ENCODE measurements at regions not wholly inside any gene's neighbourhood (a gene's known extent, or its start where the extent isn't known, plus 50 kb on each side); places are given as distances from the start of the nearest gene placed in this dataset.

DNA sequence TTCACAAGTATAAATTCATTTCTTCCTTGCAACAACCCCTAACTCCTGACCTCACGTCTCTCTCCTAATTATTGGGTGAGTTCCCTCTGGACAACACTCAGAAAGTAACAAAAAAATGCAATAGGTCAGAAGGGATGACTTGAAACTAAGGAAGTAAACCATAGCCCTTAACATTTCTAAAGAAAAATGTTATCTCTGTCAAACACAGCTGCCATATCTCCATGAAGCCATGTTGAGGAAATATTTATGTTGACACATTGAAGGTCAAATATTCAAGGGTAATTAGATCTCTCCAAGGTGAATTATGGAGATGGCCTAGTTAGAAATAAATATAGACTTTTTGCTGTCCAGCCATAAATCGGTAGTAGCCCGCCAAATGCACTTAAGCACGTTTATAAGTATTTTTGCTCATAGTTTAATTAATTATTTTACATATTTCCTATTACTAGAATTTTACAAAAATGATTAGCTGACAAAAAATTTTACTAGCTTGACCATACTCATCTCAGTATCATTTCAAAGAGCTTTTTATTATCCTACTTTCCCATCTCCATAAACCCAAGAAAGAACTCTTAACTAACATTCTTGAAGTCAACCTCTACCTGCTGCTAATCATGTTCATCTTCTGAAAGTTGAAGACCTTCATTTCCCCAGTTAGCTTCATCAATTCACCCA is 160.1 kb upstream of the PKN2 start:
- H3K4me1 ChIP-seq (ENCODE audit: control insufficient read depth, insufficient read depth, low read length), result no peaks in the 10 kb centered on the region
- Mint-ChIP-seq H3K27ac (no peak overlapping the region), H3K4me3 (no peak overlapping the region), H3K27me3 (ENCODE audit: insufficient read depth) (no peaks in the 10 kb centered on the region), H3K4me1 (peaks cover 20% of the 10 kb centered on the region), H3K36me3 (ENCODE audit: low read depth) (no peaks in the 10 kb centered on the region), H3K9me3 (no peaks in the 10 kb centered on the region)
- no peaks in the 10 kb centered on the region for H3K27me3 ChIP-seq (ENCODE audit: control insufficient read depth, insufficient read depth, low read length, poor library complexity, severe bottlenecking)
- H3K9ac ChIP-seq (ENCODE audit: extremely low read depth, low read length, poor library complexity, severe bottlenecking), result no peak overlapping the region
- no peaks in the 10 kb centered on the region for H3K9me3 ChIP-seq (ENCODE audit: control insufficient read depth, low read length)
- no peak overlapping the region for H3K27ac ChIP-seq (ENCODE audit: low read depth, low read length)
- H3K4me3 ChIP-seq (ENCODE audit: low read length), result no peak overlapping the region
- 83% methylated on average over 4 of the region's 4 CpGs; no CpG with 5 or more reads in 1 of the 2 experiments for WGBS, 2 experiments (ENCODE audit: insufficient coverage in 1 of 2, insufficient read length in 1 of 2)
- DNase-seq, result no peak
- H3K36me3 ChIP-seq (ENCODE audit: control insufficient read depth, insufficient read depth, low read length), result no peaks in the 10 kb centered on the region
- TF ChIP-seq, protein P1, sequence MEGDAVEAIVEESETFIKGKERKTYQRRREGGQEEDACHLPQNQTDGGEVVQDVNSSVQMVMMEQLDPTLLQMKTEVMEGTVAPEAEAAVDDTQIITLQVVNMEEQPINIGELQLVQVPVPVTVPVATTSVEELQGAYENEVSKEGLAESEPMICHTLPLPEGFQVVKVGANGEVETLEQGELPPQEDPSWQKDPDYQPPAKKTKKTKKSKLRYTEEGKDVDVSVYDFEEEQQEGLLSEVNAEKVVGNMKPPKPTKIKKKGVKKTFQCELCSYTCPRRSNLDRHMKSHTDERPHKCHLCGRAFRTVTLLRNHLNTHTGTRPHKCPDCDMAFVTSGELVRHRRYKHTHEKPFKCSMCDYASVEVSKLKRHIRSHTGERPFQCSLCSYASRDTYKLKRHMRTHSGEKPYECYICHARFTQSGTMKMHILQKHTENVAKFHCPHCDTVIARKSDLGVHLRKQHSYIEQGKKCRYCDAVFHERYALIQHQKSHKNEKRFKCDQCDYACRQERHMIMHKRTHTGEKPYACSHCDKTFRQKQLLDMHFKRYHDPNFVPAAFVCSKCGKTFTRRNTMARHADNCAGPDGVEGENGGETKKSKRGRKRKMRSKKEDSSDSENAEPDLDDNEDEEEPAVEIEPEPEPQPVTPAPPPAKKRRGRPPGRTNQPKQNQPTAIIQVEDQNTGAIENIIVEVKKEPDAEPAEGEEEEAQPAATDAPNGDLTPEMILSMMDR (conservative IDR thresholded peaks at IDR 0.05), result no peak

DNA sequence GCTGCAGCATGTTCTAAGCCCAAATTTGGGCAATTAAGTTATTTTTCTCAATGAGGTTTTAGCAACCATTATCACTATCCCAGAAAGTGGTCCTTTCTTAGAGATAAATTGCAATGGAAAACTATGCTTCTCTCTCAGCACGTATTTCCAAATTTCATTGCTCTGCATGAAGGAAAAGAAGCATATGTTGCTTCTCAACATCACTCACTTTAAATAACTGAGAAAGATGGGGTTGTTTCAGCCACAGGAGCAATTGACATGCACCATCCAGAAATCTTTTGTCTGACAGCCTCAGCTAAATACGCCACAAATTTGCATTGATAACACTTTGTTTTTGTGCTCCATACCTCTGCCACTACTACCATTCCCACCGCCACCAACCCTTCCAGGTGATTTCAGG is 157.6 kb upstream of the PKN2 start:
- Mint-ChIP-seq H3K27me3 (ENCODE audit: insufficient read depth) (no peaks in the 10 kb centered on the region), H3K4me1 (peaks cover under 1% of the 10 kb centered on the region), H3K36me3 (ENCODE audit: low read depth) (no peaks in the 10 kb centered on the region), H3K9me3 (no peaks in the 10 kb centered on the region), H3K4me3 (no peak overlapping the region), H3K27ac (no peak overlapping the region)
- no peak for DNase-seq
- no peak overlapping the region for H3K4me3 ChIP-seq (ENCODE audit: low read length)
- WGBS, 2 experiments (ENCODE audit: insufficient coverage in 1 of 2, insufficient read length in 1 of 2), result 89 to 92% methylated on average over 3 of the region's 3 CpGs
- TF ChIP-seq, protein P1 (conservative IDR thresholded peaks at IDR 0.05), result no peak
- H3K4me1 ChIP-seq (ENCODE audit: control insufficient read depth, insufficient read depth, low read length), result no peaks in the 10 kb centered on the region
- no peaks in the 10 kb centered on the region for H3K9me3 ChIP-seq (ENCODE audit: control insufficient read depth, low read length)
- no peak overlapping the region for H3K27ac ChIP-seq (ENCODE audit: low read depth, low read length)
- H3K27me3 ChIP-seq (ENCODE audit: control insufficient read depth, insufficient read depth, low read length, poor library complexity, severe bottlenecking), result no peaks in the 10 kb centered on the region
- no peak overlapping the region for H3K9ac ChIP-seq (ENCODE audit: extremely low read depth, low read length, poor library complexity, severe bottlenecking)
- H3K36me3 ChIP-seq (ENCODE audit: control insufficient read depth, insufficient read depth, low read length), result no peaks in the 10 kb centered on the region

DNA sequence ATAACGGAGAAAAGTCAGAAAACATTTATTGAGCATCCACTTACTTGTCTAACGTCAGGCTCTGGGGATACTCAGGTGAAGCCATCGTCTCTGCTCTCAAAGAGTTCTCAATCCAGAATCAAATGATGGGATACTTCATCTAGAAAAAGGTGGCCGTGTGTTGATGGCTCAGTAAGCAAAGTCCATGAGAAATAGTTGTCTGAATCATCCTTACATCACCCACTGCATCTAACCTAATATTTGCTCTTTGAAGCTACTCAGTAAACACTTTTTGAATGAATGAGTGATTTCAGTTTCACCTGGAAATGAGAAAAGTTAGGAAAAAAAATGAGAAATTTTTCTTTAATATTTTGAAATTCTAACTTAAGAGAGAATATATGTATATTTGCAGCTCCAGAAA is 155.3 kb upstream of the PKN2 start:
- Mint-ChIP-seq H3K4me1 (no peaks in the 10 kb centered on the region), H3K27ac (no peak overlapping the region), H3K4me3 (no peak overlapping the region), H3K27me3 (ENCODE audit: insufficient read depth) (no peaks in the 10 kb centered on the region), H3K36me3 (ENCODE audit: low read depth) (no peaks in the 10 kb centered on the region), H3K9me3 (no peaks in the 10 kb centered on the region)
- no peak for DNase-seq
- 88 to 92% methylated on average over 1 to 4 of the region's 4 CpGs for WGBS, 2 experiments (ENCODE audit: insufficient coverage in 1 of 2, insufficient read length in 1 of 2)
- Histone ChIP-seq H3K27me3 (ENCODE audit: control insufficient read depth, insufficient read depth, low read length, poor library complexity, severe bottlenecking) (no peaks in the 10 kb centered on the region), H3K9ac (ENCODE audit: extremely low read depth, low read length, poor library complexity, severe bottlenecking) (no peak overlapping the region), H3K27ac (ENCODE audit: low read depth, low read length) (no peak overlapping the region), H3K36me3 (ENCODE audit: control insufficient read depth, insufficient read depth, low read length) (no peaks in the 10 kb centered on the region), H3K9me3 (ENCODE audit: control insufficient read depth, low read length) (no peaks in the 10 kb centered on the region), H3K4me3 (ENCODE audit: low read length) (no peak overlapping the region), H3K4me1 (ENCODE audit: control insufficient read depth, insufficient read depth, low read length) (no peaks in the 10 kb centered on the region)
- TF ChIP-seq, protein P1 (conservative IDR thresholded peaks at IDR 0.05), result no peak
